Heart left ventricle (tissue), 13 donors: ENCODE measurements at regions not wholly inside any gene's neighbourhood (a gene's known extent, or its start where the extent isn't known, plus 50 kb on each side); places are given as distances from the start of the nearest gene placed in this dataset.

Experiments
- POLR2A ChIP-seq, 2 donors: fragments of 450-650 bp; IDR thresholded peaks; one replicate each; pipeline ENCODE4 v1.6.1; 2017; ENCODE audit warnings: antibody characterized with exemption in 2 of 2, mild to moderate bottlenecking in 2 of 2, moderate library complexity in 2 of 2
- TF ChIP-seq, protein P1 (sequence below), 12 donors: fragments of 200-600 bp; sonication (generic) in 4 of 12; IDR thresholded peaks; one replicate each; pipeline versions ENCODE4 v1.5.0 to v1.8.0; 2018 to 2022; ENCODE audit warnings: antibody characterized with exemption in 12 of 12, mild to moderate bottlenecking in 5 of 12
- donor health status: ischemic (EF 13 %, LVEDD 7.1; RV severe dilation, severe dysfunction).
- donor health status: DM: no; HTN: yes; CAD: no.
- donor health status: DM: no; HTN: no; CAD: no.
- donor health status: ischemic (EF 25% LVEDD 6.9; RV normal size, moderate dysfunction).
- donor health status: ischemic (EF 25% LVEDD 5.7; RV mildly dilated, moderate dysfunction).
- donor health status: ischemic (EF 35%, LVEDD 5.7; RV mildly dilated, moderate dysfunction).
- donor health status: nonischemic (EF 11% LVEDD 7.7; RV severe dilation, severe dysfunction).
- donor health status: DM: yes; HTN: yes; CAD: no.
- donor health status: PGD.
- donor health status: ischemic (EF 29% LVEDD 5.4; RV normal size, mild dysfunction).
- donor health status: nonischemic (EF 23%, LVEDD 6.1; RV moderate dilation, normal function).

DNA sequence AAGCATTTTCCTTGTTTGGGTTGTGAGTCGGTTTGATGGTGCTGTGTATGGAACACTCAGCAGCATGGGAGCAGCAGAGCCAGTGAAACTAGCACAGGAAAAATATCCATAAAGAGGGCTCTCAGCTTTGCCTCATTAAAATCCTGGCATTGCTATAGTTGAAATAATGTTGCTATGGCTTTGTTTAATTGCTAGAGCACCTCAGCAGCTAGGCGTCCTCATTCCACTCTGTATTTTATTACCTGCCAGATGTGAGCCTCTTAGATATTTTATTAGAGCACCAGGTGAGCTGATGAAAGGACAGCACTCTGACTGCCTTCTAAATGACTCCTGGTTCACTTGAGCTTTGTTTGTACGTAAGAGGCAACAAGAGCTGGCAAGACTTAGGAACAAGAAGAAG is 232.4 kb downstream of the MTX2 start:
- TF ChIP-seq, protein P1, sequence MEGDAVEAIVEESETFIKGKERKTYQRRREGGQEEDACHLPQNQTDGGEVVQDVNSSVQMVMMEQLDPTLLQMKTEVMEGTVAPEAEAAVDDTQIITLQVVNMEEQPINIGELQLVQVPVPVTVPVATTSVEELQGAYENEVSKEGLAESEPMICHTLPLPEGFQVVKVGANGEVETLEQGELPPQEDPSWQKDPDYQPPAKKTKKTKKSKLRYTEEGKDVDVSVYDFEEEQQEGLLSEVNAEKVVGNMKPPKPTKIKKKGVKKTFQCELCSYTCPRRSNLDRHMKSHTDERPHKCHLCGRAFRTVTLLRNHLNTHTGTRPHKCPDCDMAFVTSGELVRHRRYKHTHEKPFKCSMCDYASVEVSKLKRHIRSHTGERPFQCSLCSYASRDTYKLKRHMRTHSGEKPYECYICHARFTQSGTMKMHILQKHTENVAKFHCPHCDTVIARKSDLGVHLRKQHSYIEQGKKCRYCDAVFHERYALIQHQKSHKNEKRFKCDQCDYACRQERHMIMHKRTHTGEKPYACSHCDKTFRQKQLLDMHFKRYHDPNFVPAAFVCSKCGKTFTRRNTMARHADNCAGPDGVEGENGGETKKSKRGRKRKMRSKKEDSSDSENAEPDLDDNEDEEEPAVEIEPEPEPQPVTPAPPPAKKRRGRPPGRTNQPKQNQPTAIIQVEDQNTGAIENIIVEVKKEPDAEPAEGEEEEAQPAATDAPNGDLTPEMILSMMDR (IDR thresholded peaks at IDR 0.05): no peak
- TF ChIP-seq POLR2A (IDR thresholded peaks at IDR 0.05): no peak
